Suprapubic skin (tissue), 4 donors: ENCODE measurements at regions not wholly inside any gene's neighbourhood (a gene's known extent, or its start where the extent isn't known, plus 50 kb on each side); places are given as distances from the start of the nearest gene placed in this dataset.

Source experiments
- DNase-seq, 2 donors: peaks; one replicate each; pipeline ENCODE4 v3.0.0-alpha.2; 2019; ENCODE audit warnings: low spot score in 2 of 2
- H3K27ac ChIP-seq: fragments of 200-600 bp; sonication (generic); one replicate; pipeline ENCODE4 v1.5.1; 2019
- H3K27me3 ChIP-seq: fragments of 200-600 bp; sonication (generic); one replicate; pipeline ENCODE4 v1.5.1; 2019
- H3K36me3 ChIP-seq: fragments of 200-600 bp; sonication (generic); one replicate; pipeline ENCODE4 v1.5.1; 2019
- H3K4me1 ChIP-seq: fragments of 200-600 bp; sonication (generic); one replicate; pipeline ENCODE4 v1.5.1; 2019
- H3K4me3 ChIP-seq: fragments of 200-600 bp; sonication (generic); one replicate; pipeline ENCODE4 v1.5.1; 2019; ENCODE audit warnings: mild to moderate bottlenecking
- H3K9me3 ChIP-seq: fragments of 200-600 bp; sonication (generic); one replicate; pipeline ENCODE4 v1.5.1; 2019
- CTCF ChIP-seq, 2 donors: fragments of 200-600 bp in 1 of 2; fragments of 450-650 bp in 1 of 2; sonication (generic) in 1 of 2; IDR thresholded peaks; one replicate each; pipeline ENCODE4 v1.5.1; 2016 to 2019; ENCODE audit warnings: antibody characterized with exemption in 2 of 2, mild to moderate bottlenecking in 1 of 2, moderate library complexity in 1 of 2
- EP300 ChIP-seq: sonication (generic); formaldehyde crosslinking; IDR thresholded peaks from one replicate; pipeline ENCODE4 v1.6.1; 2017; ENCODE audit warnings: antibody characterized with exemption
- POLR2A ChIP-seq, 2 donors: fragments of 450-650 bp; IDR thresholded peaks; one replicate each; pipeline ENCODE4 v1.6.1; 2017; ENCODE audit warnings: antibody characterized with exemption in 2 of 2, mild to moderate bottlenecking in 2 of 2, moderate library complexity in 2 of 2
- POLR2AphosphoS5 ChIP-seq, 3 donors: sonication (generic); formaldehyde crosslinking; IDR thresholded peaks; one replicate each; pipeline ENCODE4 v1.6.1; 2017; ENCODE audit warnings: antibody characterized with exemption in 3 of 3
- WGBS: methylation state at CpG from one replicate; pipeline ENCODE4 v1.1.5; 2018; 5-methylcytosine and 5-hydroxymethylcytosine counted together

GRCh38 chr12:69129017-69129416 is 110.4 kb upstream of the CPSF6 start:
- H3K4me1 ChIP-seq = no peaks in the 10 kb centered on the region
- H3K27ac ChIP-seq = no peak overlapping the region
- H3K36me3 ChIP-seq = no peaks in the 10 kb centered on the region
- H3K27me3 ChIP-seq = no peaks in the 10 kb centered on the region
- H3K9me3 ChIP-seq = no peaks in the 10 kb centered on the region
- TF ChIP-seq EP300 = no peak
- TF ChIP-seq POLR2A (IDR thresholded peaks at IDR 0.05) = no peak
- H3K4me3 ChIP-seq = no peak overlapping the region
- DNase-seq = no peak
- 86% methylated on average over 1 of the region's 1 CpG for WGBS

- WGBS = 85% methylated on average over 4 of the region's 4 CpGs
- H3K4me3 ChIP-seq = no peak overlapping the region
- no peaks in the 10 kb centered on the region for H3K36me3 ChIP-seq
- TF ChIP-seq CTCF (IDR thresholded peaks at IDR 0.05) (no peak), EP300 (no peak), POLR2A (IDR thresholded peaks at IDR 0.05) (no peak), POLR2AphosphoS5 (IDR thresholded peaks at IDR 0.05) (no peak)
- H3K27me3 ChIP-seq = no peaks in the 10 kb centered on the region
- no peaks in the 10 kb centered on the region for H3K4me1 ChIP-seq
- DNase-seq = no peak
- H3K9me3 ChIP-seq = no peaks in the 10 kb centered on the region
- H3K27ac ChIP-seq = no peak overlapping the region
Measured at GRCh38 chr12:69129564-69129963, 109.8 kb upstream of the CPSF6 start.

- Histone ChIP-seq H3K9me3 (no peaks in the 10 kb centered on the region), H3K36me3 (no peaks in the 10 kb centered on the region), H3K4me3 (no peak overlapping the region), H3K27ac (no peak overlapping the region), H3K4me1 (no peaks in the 10 kb centered on the region), H3K27me3 (no peaks in the 10 kb centered on the region)
- no peak for TF ChIP-seq POLR2AphosphoS5 (IDR thresholded peaks at IDR 0.05)
- no peak for TF ChIP-seq POLR2A (IDR thresholded peaks at IDR 0.05)
- TF ChIP-seq CTCF (IDR thresholded peaks at IDR 0.05) = no peak
- no peak for TF ChIP-seq EP300
- DNase-seq = no peak
Measured at GRCh38 chr12:69130064-69130463, 109.3 kb upstream of the CPSF6 start.

GRCh38 chr12:69131077-69131476 is 108.3 kb upstream of the CPSF6 start:
- Histone ChIP-seq H3K4me1 (no peaks in the 10 kb centered on the region), H3K36me3 (no peaks in the 10 kb centered on the region), H3K9me3 (no peaks in the 10 kb centered on the region), H3K27me3 (no peaks in the 10 kb centered on the region), H3K27ac (no peak overlapping the region), H3K4me3 (no peak overlapping the region)
- WGBS = 74% methylated on average over 1 of the region's 1 CpG
- no peak for TF ChIP-seq EP300
- TF ChIP-seq POLR2AphosphoS5 (IDR thresholded peaks at IDR 0.05) = no peak
- TF ChIP-seq CTCF (IDR thresholded peaks at IDR 0.05) = no peak
- TF ChIP-seq POLR2A (IDR thresholded peaks at IDR 0.05) = no peak
- no peak for DNase-seq

- Histone ChIP-seq H3K36me3 (no peaks in the 10 kb centered on the region), H3K4me1 (no peaks in the 10 kb centered on the region), H3K27me3 (no peaks in the 10 kb centered on the region), H3K9me3 (peaks cover 9% of the 10 kb centered on the region), H3K27ac (no peak overlapping the region), H3K4me3 (no peak overlapping the region)
- TF ChIP-seq EP300 = no peak
- TF ChIP-seq CTCF (IDR thresholded peaks at IDR 0.05) = no peak
- TF ChIP-seq POLR2AphosphoS5 (IDR thresholded peaks at IDR 0.05) = no peak
- TF ChIP-seq POLR2A (IDR thresholded peaks at IDR 0.05) = no peak
- 93% methylated on average over 2 of the region's 2 CpGs for WGBS
- DNase-seq = no peak
Measured at GRCh38 chr12:69136931-69137613, 102.3 kb upstream of the CPSF6 start.

GRCh38 chr12:69141074-69141473 is 98.3 kb upstream of the CPSF6 start:
- Histone ChIP-seq H3K4me1 (no peaks in the 10 kb centered on the region), H3K4me3 (no peak overlapping the region)

More at GRCh38 chr12:69141074-69141473, 98.3 kb upstream of the CPSF6 start:
- TF ChIP-seq POLR2AphosphoS5 (IDR thresholded peaks at IDR 0.05) (no peak), POLR2A (IDR thresholded peaks at IDR 0.05) (no peak), EP300 (no peak), CTCF (IDR thresholded peaks at IDR 0.05) (no peak)
- no peak for DNase-seq
- Histone ChIP-seq H3K9me3 (peaks cover 9% of the 10 kb centered on the region), H3K27ac (no peak overlapping the region), H3K27me3 (no peaks in the 10 kb centered on the region), H3K36me3 (no peaks in the 10 kb centered on the region)
- 84% methylated on average over 2 of the region's 2 CpGs for WGBS
